Brain microvascular endothelial cell (primary cell): ENCODE measurements at regions not wholly inside any gene's neighbourhood (a gene's known extent, or its start where the extent isn't known, plus 50 kb on each side); places are given as distances from the start of the nearest gene placed in this dataset.

Experiments
- DNase-seq: peaks from one replicate; pipeline ENCODE4 v3.0.0-alpha.2; 2020
- H3K27ac ChIP-seq: fragments of 250-450 bp; sonication (Bioruptor Pico); 2 replicates; pipeline ENCODE4 v1.5.1; 2020; ENCODE audit warnings: mild to moderate bottlenecking, moderate library complexity
- H3K27me3 ChIP-seq: fragments of 250-450 bp; sonication (Bioruptor Pico); replicated peaks from 2 replicates; pipeline ENCODE4 v1.5.1; 2020; ENCODE audit warnings: mild to moderate bottlenecking
- H3K36me3 ChIP-seq: fragments of 250-450 bp; sonication (Bioruptor Pico); replicated peaks from 2 replicates; pipeline ENCODE4 v1.5.1; 2020; ENCODE audit warnings: mild to moderate bottlenecking
- H3K4me3 ChIP-seq: 2 replicates; pipeline ENCODE4 v1.5.1; 2011; ENCODE audit warnings: low read depth, mild to moderate bottlenecking, control low read depth, low read length, moderate library complexity
- in situ Hi-C: cut with HindIII; loops from 2 replicates; pipeline ENCODE4 v1.10.0; 2017; ENCODE audit warnings: low sequenced_read_pairs, low pct_ligation_motif_present
- TF ChIP-seq, protein P1 (sequence below): IDR thresholded peaks from 2 replicates; pipeline ENCODE4 v1.5.1; 2011; ENCODE audit warnings: low read depth, mild to moderate bottlenecking, moderate library complexity, low read length, control low read depth, inconsistent platforms; ENCODE audit errors: missing control alignments

DNA sequence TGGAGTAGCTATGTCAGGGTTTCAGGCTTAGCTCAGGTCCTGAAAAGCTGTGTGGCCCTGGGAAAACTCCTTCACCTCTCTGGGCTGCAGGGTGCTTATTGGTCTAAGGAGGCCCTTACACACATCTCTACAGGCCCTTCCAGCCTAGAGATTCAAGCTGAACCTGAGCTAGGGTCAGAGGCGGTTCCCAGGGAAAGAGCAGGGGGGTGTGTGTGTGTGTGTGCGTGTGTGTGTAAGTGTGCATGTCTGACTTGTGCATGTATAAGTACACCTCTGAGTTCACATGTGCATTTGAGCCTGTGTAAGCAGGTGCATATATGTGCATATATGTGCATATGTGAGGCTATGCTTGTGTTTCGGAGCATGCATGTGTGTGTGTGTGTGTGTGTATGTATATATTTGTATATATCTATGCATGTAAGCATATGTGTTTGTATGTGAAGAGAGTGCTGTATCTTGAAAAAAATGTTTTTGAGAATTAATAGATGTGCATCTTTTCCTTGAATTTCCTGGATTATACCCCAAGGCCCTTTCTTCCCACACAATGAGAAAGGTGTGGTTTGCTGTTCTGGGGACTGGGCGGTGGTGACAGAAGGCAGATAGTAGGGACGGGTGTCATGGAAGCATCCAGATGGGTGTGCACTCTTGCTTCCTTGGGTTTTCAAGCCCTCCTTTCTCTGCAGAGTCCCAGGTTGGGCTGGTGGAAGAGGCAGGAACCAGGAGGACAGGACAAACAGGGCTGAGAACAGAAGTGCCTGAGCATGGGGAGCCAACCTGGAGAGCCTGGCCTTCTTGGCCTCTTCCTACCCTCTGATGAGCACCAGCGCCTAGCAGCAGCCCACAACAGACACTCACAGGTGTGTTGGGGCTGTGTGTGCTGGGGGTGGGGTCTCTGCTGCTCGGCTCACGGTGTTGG, 150.3 kb upstream of the TSHZ3 start:
- TF ChIP-seq, protein P1, sequence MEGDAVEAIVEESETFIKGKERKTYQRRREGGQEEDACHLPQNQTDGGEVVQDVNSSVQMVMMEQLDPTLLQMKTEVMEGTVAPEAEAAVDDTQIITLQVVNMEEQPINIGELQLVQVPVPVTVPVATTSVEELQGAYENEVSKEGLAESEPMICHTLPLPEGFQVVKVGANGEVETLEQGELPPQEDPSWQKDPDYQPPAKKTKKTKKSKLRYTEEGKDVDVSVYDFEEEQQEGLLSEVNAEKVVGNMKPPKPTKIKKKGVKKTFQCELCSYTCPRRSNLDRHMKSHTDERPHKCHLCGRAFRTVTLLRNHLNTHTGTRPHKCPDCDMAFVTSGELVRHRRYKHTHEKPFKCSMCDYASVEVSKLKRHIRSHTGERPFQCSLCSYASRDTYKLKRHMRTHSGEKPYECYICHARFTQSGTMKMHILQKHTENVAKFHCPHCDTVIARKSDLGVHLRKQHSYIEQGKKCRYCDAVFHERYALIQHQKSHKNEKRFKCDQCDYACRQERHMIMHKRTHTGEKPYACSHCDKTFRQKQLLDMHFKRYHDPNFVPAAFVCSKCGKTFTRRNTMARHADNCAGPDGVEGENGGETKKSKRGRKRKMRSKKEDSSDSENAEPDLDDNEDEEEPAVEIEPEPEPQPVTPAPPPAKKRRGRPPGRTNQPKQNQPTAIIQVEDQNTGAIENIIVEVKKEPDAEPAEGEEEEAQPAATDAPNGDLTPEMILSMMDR, result no peak
- H3K36me3 ChIP-seq, result no peaks in the 10 kb centered on the region
- no peaks in the 10 kb centered on the region for H3K27me3 ChIP-seq
- in situ Hi-C loops, result no loop called here
- H3K4me3 ChIP-seq, result no peak overlapping the region
- no peak overlapping the region for H3K27ac ChIP-seq
- no peak for DNase-seq

DNA sequence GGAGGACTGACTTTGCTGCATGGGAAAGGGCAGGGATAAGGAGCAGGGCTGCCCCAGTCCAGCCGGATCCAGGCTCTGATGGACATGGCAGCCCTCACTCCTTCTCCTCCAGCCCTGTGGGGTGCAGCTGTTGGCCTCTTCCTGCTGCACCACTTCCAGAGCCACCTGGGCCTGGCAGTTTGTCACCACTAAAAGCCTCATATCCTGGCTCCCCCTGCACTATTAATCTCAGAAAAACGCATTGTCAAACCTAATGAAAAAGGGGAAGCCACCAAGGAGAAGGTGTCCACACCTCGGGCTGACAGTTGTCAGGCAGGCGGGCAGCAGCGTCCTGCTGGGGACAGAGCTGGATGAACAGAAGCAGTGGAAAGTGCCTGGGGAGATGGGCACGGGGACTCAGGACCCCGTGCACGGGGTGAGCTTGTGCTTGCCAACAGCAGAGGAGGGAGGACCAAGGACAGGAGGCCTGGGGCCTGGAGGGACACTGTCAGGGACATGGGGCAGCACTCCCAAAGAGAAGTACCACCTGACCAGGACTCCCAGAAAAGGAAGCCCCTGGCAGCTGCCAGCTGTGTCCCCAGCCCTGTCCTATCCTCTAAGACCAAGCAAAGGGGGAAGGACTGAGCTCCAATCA, 151.1 kb upstream of the TSHZ3 start:
- in situ Hi-C loops, result no loop called here
- Histone ChIP-seq H3K27me3 (no peaks in the 10 kb centered on the region), H3K4me3 (no peak overlapping the region), H3K27ac (no peak overlapping the region), H3K36me3 (no peaks in the 10 kb centered on the region)
- TF ChIP-seq, protein P1, result no peak
- DNase-seq, result no peak

DNA sequence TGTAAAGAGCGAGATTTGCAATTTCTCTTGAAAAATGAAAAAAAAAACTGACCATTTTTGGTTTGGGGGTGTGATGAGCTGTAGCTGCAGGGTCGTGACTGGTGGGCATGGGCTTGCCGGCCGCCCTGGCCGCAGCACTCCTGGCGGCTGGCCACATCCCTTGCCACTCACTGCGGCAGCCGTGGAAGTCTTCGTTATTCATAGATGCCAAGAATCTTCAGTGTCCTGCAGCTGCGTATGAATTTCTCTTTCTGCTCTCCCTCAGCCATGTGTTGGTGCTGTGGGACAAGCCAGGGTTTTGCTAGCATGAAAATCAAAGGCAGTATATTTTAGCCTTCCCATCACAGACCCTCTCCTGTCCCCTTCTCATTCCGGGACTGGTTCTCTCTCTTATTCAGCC, 151.7 kb upstream of the TSHZ3 start:
- Histone ChIP-seq H3K27me3 (no peaks in the 10 kb centered on the region), H3K4me3 (no peak overlapping the region), H3K36me3 (no peaks in the 10 kb centered on the region), H3K27ac (no peak overlapping the region)
- in situ Hi-C loops, result no loop called here
- TF ChIP-seq, protein P1, result no peak
- no peak for DNase-seq

DNA sequence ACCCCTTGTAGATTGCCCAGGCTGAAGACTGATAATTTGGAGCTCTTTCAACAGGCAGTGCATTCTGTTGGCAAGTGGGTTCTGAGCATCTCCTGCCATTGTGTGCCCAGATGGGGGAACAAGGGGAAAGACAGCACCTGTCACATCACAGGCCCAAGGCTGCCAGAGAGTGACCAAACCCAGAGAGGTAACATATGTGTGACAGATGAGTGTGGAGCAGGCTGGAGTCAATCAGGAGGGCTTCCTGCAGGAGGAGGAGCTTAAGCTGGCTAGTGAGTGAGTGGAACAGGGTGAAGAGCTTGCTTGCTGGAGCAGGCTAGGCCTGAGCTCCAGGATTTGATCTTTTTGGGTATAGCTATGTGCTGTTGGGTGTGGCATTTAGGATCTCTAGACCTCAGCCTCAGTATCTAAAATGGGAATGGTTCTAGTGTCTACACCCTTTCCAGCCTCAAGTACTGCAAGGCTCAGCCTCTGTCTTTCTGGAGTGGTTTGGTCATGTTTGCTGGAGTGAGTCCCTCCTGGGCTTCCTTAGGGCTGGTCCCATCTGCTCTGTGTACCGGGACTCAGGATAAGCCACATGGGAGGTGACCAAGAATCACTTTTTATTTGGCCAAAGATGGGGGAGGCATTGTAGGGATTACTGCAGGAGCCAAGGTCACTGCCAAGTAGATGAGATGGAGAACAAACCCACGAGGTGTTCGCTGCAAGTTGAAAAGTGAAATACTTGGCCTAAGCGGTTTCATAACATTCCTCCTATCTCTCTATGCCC, 152.4 kb upstream of the TSHZ3 start:
- H3K36me3 ChIP-seq, result no peaks in the 10 kb centered on the region
- TF ChIP-seq, protein P1, result no peak
- H3K27me3 ChIP-seq, result no peaks in the 10 kb centered on the region
- H3K27ac ChIP-seq, result no peak overlapping the region
- DNase-seq, result no peak
- in situ Hi-C loops, result no loop called here
- no peak overlapping the region for H3K4me3 ChIP-seq

DNA sequence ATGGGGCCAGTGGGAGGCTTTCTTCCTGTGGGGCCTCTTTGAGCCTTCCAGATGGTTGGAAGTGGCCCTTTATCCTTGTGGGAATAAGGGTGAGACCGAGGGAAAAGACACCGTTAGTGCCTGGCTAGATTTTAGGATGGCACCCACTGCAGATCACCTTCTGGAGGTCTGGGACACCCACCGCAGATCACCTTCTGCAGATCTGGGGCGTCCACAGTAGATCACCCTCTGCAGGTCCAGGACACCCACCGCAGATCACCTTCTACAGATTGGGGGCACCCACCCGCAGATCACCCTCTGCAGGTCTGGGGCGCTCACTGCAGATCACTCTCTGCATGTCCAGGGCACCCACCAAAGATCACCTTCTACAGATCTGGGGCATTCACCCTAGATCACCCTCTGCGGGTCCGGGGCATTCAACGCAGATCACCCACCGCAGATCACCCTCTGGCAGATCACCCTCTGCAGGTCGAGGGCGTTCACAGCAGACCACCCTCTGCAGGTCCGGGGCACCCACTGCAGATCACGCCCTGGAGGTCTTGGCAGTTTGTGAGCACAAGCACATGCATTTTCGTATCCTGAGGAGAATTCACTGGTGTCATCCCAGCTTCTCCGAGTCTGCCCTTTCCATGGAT, 153.4 kb upstream of the TSHZ3 start:
- no peak for DNase-seq
- Histone ChIP-seq H3K36me3 (no peaks in the 10 kb centered on the region), H3K27me3 (no peaks in the 10 kb centered on the region), H3K27ac (no peak overlapping the region), H3K4me3 (no peak overlapping the region)
- in situ Hi-C loops, result no loop called here
- TF ChIP-seq, protein P1, result no peak
